HepG2 (cell line): ENCODE measurements at regions not wholly inside any gene's neighbourhood (a gene's known extent, or its start where the extent isn't known, plus 50 kb on each side); places are given as distances from the start of the nearest gene placed in this dataset.
"Not testable (repeated sequence)": the region's sequence is repeated elsewhere in the genome, so short reads cannot be mapped to it uniquely, and the experiment has no call there.

Source experiments
- MIER3 ChIP-seq: IDR thresholded peaks from 2 replicates; pipeline ENCODE4 v1.6.1; 2016; ENCODE audit warnings: missing compliant biosample characterization, borderline replicate concordance
- SMYD3 ChIP-seq: sonication (generic); formaldehyde crosslinking; IDR thresholded peaks from 2 replicates; pipeline ENCODE4 v1.8.1; 2023; ENCODE audit warnings: mild to moderate bottlenecking, missing genetic modification reagents
- TF ChIP-seq, protein P1 (sequence below): sonication (generic); formaldehyde crosslinking; IDR thresholded peaks from 2 replicates; pipeline ENCODE4 v1.5.0; 2020; ENCODE audit warnings: mild to moderate bottlenecking, missing genetic modification reagents, moderate library complexity
- TF ChIP-seq, protein P2 (sequence below): sonication (generic); formaldehyde crosslinking; IDR thresholded peaks from 2 replicates; pipeline ENCODE4 v1.5.1; 2020; ENCODE audit warnings: mild to moderate bottlenecking, missing genetic modification reagents, borderline replicate concordance
- TF ChIP-seq, protein P3 (sequence below): sonication (generic); formaldehyde crosslinking; IDR thresholded peaks from 2 replicates; pipeline ENCODE4 v1.8.0; 2022; ENCODE audit warnings: mild to moderate bottlenecking, missing genetic modification reagents; ENCODE audit not compliant: insufficient replicate concordance
- TF ChIP-seq, protein P4 (sequence below): IDR thresholded peaks from 2 replicates; pipeline ENCODE4 v1.6.1; 2016; ENCODE audit warnings: control low read depth

DNA sequence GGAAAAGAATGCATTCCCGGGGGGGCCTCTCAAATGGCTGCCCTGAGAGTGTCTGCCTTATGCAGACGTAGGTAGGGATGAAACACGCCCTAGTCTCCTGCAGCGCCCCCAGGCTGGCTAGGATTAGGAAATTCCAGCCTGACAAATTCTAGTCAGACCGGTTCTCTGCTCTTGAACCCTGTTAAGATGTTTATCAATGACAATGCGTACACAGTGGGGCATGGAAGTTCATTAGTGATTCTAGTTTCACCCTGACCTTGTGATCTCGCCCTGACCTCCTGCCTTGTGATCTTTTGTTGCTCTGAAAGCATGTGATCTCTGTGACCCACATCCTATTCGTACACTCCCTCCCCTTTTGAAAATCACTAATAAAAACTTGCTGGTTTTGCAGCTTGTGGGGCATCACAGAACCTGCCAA is 88.7 kb downstream of the MAP3K8 start:
- not testable (repeated sequence) for TF ChIP-seq SMYD3
- TF ChIP-seq, protein P1, sequence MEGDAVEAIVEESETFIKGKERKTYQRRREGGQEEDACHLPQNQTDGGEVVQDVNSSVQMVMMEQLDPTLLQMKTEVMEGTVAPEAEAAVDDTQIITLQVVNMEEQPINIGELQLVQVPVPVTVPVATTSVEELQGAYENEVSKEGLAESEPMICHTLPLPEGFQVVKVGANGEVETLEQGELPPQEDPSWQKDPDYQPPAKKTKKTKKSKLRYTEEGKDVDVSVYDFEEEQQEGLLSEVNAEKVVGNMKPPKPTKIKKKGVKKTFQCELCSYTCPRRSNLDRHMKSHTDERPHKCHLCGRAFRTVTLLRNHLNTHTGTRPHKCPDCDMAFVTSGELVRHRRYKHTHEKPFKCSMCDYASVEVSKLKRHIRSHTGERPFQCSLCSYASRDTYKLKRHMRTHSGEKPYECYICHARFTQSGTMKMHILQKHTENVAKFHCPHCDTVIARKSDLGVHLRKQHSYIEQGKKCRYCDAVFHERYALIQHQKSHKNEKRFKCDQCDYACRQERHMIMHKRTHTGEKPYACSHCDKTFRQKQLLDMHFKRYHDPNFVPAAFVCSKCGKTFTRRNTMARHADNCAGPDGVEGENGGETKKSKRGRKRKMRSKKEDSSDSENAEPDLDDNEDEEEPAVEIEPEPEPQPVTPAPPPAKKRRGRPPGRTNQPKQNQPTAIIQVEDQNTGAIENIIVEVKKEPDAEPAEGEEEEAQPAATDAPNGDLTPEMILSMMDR (CRISPR knock-in tag): peak; percentile 75
- TF ChIP-seq MIER3: peak; percentile 79; the same call in 1 of the 2 replicates
- TF ChIP-seq, protein P2, sequence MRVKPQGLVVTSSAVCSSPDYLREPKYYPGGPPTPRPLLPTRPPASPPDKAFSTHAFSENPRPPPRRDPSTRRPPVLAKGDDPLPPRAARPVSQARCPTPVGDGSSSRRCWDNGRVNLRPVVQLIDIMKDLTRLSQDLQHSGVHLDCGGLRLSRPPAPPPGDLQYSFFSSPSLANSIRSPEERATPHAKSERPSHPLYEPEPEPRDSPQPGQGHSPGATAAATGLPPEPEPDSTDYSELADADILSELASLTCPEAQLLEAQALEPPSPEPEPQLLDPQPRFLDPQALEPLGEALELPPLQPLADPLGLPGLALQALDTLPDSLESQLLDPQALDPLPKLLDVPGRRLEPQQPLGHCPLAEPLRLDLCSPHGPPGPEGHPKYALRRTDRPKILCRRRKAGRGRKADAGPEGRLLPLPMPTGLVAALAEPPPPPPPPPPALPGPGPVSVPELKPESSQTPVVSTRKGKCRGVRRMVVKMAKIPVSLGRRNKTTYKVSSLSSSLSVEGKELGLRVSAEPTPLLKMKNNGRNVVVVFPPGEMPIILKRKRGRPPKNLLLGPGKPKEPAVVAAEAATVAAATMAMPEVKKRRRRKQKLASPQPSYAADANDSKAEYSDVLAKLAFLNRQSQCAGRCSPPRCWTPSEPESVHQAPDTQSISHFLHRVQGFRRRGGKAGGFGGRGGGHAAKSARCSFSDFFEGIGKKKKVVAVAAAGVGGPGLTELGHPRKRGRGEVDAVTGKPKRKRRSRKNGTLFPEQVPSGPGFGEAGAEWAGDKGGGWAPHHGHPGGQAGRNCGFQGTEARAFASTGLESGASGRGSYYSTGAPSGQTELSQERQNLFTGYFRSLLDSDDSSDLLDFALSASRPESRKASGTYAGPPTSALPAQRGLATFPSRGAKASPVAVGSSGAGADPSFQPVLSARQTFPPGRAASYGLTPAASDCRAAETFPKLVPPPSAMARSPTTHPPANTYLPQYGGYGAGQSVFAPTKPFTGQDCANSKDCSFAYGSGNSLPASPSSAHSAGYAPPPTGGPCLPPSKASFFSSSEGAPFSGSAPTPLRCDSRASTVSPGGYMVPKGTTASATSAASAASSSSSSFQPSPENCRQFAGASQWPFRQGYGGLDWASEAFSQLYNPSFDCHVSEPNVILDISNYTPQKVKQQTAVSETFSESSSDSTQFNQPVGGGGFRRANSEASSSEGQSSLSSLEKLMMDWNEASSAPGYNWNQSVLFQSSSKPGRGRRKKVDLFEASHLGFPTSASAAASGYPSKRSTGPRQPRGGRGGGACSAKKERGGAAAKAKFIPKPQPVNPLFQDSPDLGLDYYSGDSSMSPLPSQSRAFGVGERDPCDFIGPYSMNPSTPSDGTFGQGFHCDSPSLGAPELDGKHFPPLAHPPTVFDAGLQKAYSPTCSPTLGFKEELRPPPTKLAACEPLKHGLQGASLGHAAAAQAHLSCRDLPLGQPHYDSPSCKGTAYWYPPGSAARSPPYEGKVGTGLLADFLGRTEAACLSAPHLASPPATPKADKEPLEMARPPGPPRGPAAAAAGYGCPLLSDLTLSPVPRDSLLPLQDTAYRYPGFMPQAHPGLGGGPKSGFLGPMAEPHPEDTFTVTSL (CRISPR knock-in tag): peak; percentile 83; the same call in 1 of the 2 replicates
- TF ChIP-seq, protein P3, sequence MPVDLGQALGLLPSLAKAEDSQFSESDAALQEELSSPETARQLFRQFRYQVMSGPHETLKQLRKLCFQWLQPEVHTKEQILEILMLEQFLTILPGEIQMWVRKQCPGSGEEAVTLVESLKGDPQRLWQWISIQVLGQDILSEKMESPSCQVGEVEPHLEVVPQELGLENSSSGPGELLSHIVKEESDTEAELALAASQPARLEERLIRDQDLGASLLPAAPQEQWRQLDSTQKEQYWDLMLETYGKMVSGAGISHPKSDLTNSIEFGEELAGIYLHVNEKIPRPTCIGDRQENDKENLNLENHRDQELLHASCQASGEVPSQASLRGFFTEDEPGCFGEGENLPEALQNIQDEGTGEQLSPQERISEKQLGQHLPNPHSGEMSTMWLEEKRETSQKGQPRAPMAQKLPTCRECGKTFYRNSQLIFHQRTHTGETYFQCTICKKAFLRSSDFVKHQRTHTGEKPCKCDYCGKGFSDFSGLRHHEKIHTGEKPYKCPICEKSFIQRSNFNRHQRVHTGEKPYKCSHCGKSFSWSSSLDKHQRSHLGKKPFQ: not testable (repeated sequence)
- TF ChIP-seq, protein P4, sequence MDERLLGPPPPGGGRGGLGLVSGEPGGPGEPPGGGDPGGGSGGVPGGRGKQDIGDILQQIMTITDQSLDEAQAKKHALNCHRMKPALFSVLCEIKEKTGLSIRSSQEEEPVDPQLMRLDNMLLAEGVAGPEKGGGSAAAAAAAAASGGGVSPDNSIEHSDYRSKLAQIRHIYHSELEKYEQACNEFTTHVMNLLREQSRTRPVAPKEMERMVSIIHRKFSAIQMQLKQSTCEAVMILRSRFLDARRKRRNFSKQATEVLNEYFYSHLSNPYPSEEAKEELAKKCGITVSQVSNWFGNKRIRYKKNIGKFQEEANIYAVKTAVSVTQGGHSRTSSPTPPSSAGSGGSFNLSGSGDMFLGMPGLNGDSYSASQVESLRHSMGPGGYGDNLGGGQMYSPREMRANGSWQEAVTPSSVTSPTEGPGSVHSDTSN (CRISPR knock-in tag): not testable (repeated sequence)
